ENCODE measurements at regions not wholly inside any gene's neighbourhood (a gene's known extent, or its start where the extent isn't known, plus 50 kb on each side); places are given as distances from the start of the nearest gene placed in this dataset.

GRCh38 chr12:24197532-24197931, 248.1 kb upstream of the SOX5 start:
- Histone ChIP-seq H3K79me2 (ENCODE audit: control insufficient read depth, insufficient read depth, low read length) (no peaks in the 10 kb centered on the region), H4K20me1 (ENCODE audit: control insufficient read depth, extremely low read depth, insufficient read depth, low read length) (no peaks in the 10 kb centered on the region), H3K27me3 (ENCODE audit: control insufficient read depth, extremely low read depth, insufficient read depth, low read length) (no peaks in the 10 kb centered on the region), H3K4me2 (ENCODE audit: control insufficient read depth, extremely low read depth, insufficient read depth, low read depth, low read length) (no peak overlapping the region), H3K9me1 (ENCODE audit: control insufficient read depth, extremely low read depth, insufficient read depth, low read length) (no peaks in the 10 kb centered on the region), H3K4me3 (ENCODE audit: control insufficient read depth in 2 of 3, extremely low read depth in 1 of 3, insufficient read depth in 2 of 3, low read depth in 1 of 3, low read length in 3 of 3) (no peak overlapping the region), H3K36me3 (ENCODE audit: control insufficient read depth in 2 of 2, extremely low read depth in 1 of 2, insufficient read depth in 2 of 2, low read length in 2 of 2) (no peaks in the 10 kb centered on the region), H3K9me3 (ENCODE audit: control insufficient read depth, low read depth, low read length) (no peaks in the 10 kb centered on the region), H3K27ac (ENCODE audit: control insufficient read depth, insufficient read depth, low read length) (no peak overlapping the region), H2AFZ (ENCODE audit: control insufficient read depth, low read length) (no peak overlapping the region), H3K9ac (ENCODE audit: control insufficient read depth, extremely low read depth, insufficient read depth, low read length) (no peak overlapping the region), H3K4me1 (ENCODE audit: control insufficient read depth, extremely low read depth, insufficient read depth, low read length) (no peaks in the 10 kb centered on the region)
- TF ChIP-seq EZH2 (IDR thresholded peaks at IDR 0.05; ENCODE audit: low read length) = no peak
- TF ChIP-seq, protein P1, sequence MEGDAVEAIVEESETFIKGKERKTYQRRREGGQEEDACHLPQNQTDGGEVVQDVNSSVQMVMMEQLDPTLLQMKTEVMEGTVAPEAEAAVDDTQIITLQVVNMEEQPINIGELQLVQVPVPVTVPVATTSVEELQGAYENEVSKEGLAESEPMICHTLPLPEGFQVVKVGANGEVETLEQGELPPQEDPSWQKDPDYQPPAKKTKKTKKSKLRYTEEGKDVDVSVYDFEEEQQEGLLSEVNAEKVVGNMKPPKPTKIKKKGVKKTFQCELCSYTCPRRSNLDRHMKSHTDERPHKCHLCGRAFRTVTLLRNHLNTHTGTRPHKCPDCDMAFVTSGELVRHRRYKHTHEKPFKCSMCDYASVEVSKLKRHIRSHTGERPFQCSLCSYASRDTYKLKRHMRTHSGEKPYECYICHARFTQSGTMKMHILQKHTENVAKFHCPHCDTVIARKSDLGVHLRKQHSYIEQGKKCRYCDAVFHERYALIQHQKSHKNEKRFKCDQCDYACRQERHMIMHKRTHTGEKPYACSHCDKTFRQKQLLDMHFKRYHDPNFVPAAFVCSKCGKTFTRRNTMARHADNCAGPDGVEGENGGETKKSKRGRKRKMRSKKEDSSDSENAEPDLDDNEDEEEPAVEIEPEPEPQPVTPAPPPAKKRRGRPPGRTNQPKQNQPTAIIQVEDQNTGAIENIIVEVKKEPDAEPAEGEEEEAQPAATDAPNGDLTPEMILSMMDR (optimal IDR thresholded peaks at IDR 0.05 in 1 of 3, IDR thresholded peaks at IDR 0.05 in 1 of 3, conservative IDR thresholded peaks at IDR 0.05 in 1 of 3; ENCODE audit: extremely low read depth in 1 of 3, insufficient read depth in 2 of 3, low read length in 3 of 3) = no peak
- FAIRE-seq (no peak), DNase-seq (ENCODE audit: low read depth, low spot score) (no peak)
- dilution Hi-C loops (cut with MboI; ENCODE audit: extremely low pct_ligation_motif_present, low sequenced_read_pairs) = no loop called here

DNA sequence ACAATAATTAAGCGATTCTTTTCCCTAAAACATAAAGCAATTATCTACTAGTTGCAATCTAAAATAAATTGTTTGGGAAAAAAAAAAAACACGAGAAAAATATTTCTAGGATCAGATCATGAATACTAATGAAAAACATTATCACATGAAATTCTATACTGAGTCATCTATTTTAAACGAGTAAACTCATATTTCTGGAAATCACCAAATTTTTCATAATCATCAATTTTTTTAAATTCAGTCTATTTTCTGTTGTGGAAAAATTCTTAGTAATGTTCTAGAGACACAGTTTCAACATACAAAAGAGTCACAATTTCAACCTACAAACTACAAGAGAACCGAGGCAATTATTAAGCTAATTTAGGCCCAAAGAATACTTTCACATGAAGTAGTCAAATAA, 245.6 kb upstream of the SOX5 start:
- Histone ChIP-seq H3K79me2 (ENCODE audit: control insufficient read depth, insufficient read depth, low read length) (no peaks in the 10 kb centered on the region), H3K4me2 (ENCODE audit: control insufficient read depth, extremely low read depth, insufficient read depth, low read depth, low read length) (no peak overlapping the region), H3K36me3 (ENCODE audit: control insufficient read depth in 2 of 2, extremely low read depth in 1 of 2, insufficient read depth in 2 of 2, low read length in 2 of 2) (no peaks in the 10 kb centered on the region), H3K27me3 (ENCODE audit: control insufficient read depth, extremely low read depth, insufficient read depth, low read length) (no peaks in the 10 kb centered on the region), H3K9me3 (ENCODE audit: control insufficient read depth, low read depth, low read length) (no peaks in the 10 kb centered on the region), H3K4me1 (ENCODE audit: control insufficient read depth, extremely low read depth, insufficient read depth, low read length) (no peaks in the 10 kb centered on the region), H3K27ac (ENCODE audit: control insufficient read depth, insufficient read depth, low read length) (no peak overlapping the region), H2AFZ (ENCODE audit: control insufficient read depth, low read length) (no peak overlapping the region), H3K9ac (ENCODE audit: control insufficient read depth, extremely low read depth, insufficient read depth, low read length) (no peak overlapping the region), H4K20me1 (ENCODE audit: control insufficient read depth, extremely low read depth, insufficient read depth, low read length) (no peaks in the 10 kb centered on the region), H3K9me1 (ENCODE audit: control insufficient read depth, extremely low read depth, insufficient read depth, low read length) (no peaks in the 10 kb centered on the region), H3K4me3 (ENCODE audit: control insufficient read depth in 2 of 3, extremely low read depth in 1 of 3, insufficient read depth in 2 of 3, low read depth in 1 of 3, low read length in 3 of 3) (no peak overlapping the region)
- TF ChIP-seq, protein P1 (optimal IDR thresholded peaks at IDR 0.05 in 1 of 3, IDR thresholded peaks at IDR 0.05 in 1 of 3, conservative IDR thresholded peaks at IDR 0.05 in 1 of 3; ENCODE audit: extremely low read depth in 1 of 3, insufficient read depth in 2 of 3, low read length in 3 of 3) = no peak
- TF ChIP-seq EZH2 (IDR thresholded peaks at IDR 0.05; ENCODE audit: low read length) = no peak
- DNase-seq (ENCODE audit: low read depth, low spot score) (no peak), FAIRE-seq (no peak)
- dilution Hi-C loops (cut with MboI; ENCODE audit: extremely low pct_ligation_motif_present, low sequenced_read_pairs) = no loop called here

All from keratinocyte (primary cell).